ENCODE measurements at regions not wholly inside any gene's neighbourhood (a gene's known extent, or its start where the extent isn't known, plus 50 kb on each side); places are given as distances from the start of the nearest gene placed in this dataset.

GRCh38 chr7:47218378-47219176, 363.3 kb downstream of the TNS3 start:
- TF ChIP-seq CTCF (IDR thresholded peaks at IDR 0.05 in 4 of 5, conservative IDR thresholded peaks at IDR 0.05 in 1 of 5): no peak
- no peak for TF ChIP-seq POLR2A (IDR thresholded peaks at IDR 0.05)
